Gastroesophageal sphincter (tissue), 4 donors: ENCODE measurements at regions not wholly inside any gene's neighbourhood (a gene's known extent, or its start where the extent isn't known, plus 50 kb on each side); places are given as distances from the start of the nearest gene placed in this dataset.

Source experiments
- ATAC-seq: fragments of 150-250 bp; one replicate; pipeline ENCODE4 v1.9.1; 2016; ENCODE audit warnings: mild to moderate bottlenecking, moderate library complexity
- H3K27ac ChIP-seq, 4 donors: fragments of 200-600 bp; sonication (generic) in 3 of 4; 1 replicate in 3 of 4; 2 replicates in 1 of 4; pipeline ENCODE4 v1.5.1; 2016 to 2019
- H3K27me3 ChIP-seq: fragments of 200-600 bp; sonication (generic); one replicate; pipeline ENCODE4 v1.5.1; 2019
- H3K36me3 ChIP-seq, 2 donors: fragments of 200-600 bp; sonication (generic); one replicate each; pipeline ENCODE4 v1.5.1; 2019; ENCODE audit warnings: control low read depth in 1 of 2
- H3K4me1 ChIP-seq, 3 donors: fragments of 200-600 bp; sonication (generic); 1 replicate in 2 of 3; 2 replicates in 1 of 3; pipeline ENCODE4 v1.5.1; 2016 to 2019; ENCODE audit warnings: control low read depth in 2 of 3
- H3K4me3 ChIP-seq, 2 donors: fragments of 200-600 bp; sonication (generic); one replicate each; pipeline ENCODE4 v1.5.1; 2019; ENCODE audit warnings: mild to moderate bottlenecking in 1 of 2, moderate library complexity in 1 of 2
- H3K9me3 ChIP-seq, 3 donors: fragments of 200-600 bp; sonication (generic); one replicate each; pipeline ENCODE4 v1.5.1; 2017 to 2019; ENCODE audit warnings: control low read depth in 2 of 3
- CTCF ChIP-seq, 4 experiments: fragments of 200-600 bp in 2 of 4; fragments of 450-650 bp in 2 of 4; sonication (generic) in 1 of 4; IDR thresholded peaks; one replicate each; pipeline ENCODE4 v1.5.1; 2017 to 2019; ENCODE audit warnings: antibody characterized with exemption in 4 of 4, mild to moderate bottlenecking in 2 of 4, moderate library complexity in 2 of 4
- EP300 ChIP-seq: sonication (generic); formaldehyde crosslinking; IDR thresholded peaks from one replicate; pipeline ENCODE4 v1.6.1; 2017; ENCODE audit warnings: antibody characterized with exemption, mild to moderate bottlenecking
- POLR2A ChIP-seq, 2 donors: fragments of 450-650 bp; IDR thresholded peaks; one replicate each; pipeline ENCODE4 v1.6.1; 2017; ENCODE audit warnings: antibody characterized with exemption in 2 of 2, mild to moderate bottlenecking in 2 of 2, moderate library complexity in 1 of 2
- POLR2AphosphoS5 ChIP-seq: sonication (generic); formaldehyde crosslinking; IDR thresholded peaks from one replicate; pipeline ENCODE4 v1.6.1; 2017; ENCODE audit warnings: antibody characterized with exemption
- WGBS, 2 donors: methylation state at CpG; one replicate each; pipeline ENCODE4 v1.1.5; 2018; ENCODE audit warnings: low coverage in 1 of 2; 5-methylcytosine and 5-hydroxymethylcytosine counted together

GRCh38 chr7:49702099-49702498, 71.3 kb upstream of the VWC2 start:
- WGBS, 2 donors = 86 to 93% methylated on average over 2 of the region's 2 CpGs
- no peak for TF ChIP-seq POLR2A (IDR thresholded peaks at IDR 0.05)
- no peak for TF ChIP-seq POLR2AphosphoS5
- no peak for TF ChIP-seq EP300
- no peak for TF ChIP-seq CTCF (IDR thresholded peaks at IDR 0.05)
- H3K4me1 ChIP-seq = no peaks in the 10 kb centered on the region
- no peak for ATAC-seq
- H3K9me3 ChIP-seq = no peaks in the 10 kb centered on the region
- no peaks in the 10 kb centered on the region for H3K27me3 ChIP-seq
- H3K4me3 ChIP-seq = no peak overlapping the region
- H3K36me3 ChIP-seq = no peaks in the 10 kb centered on the region
- no peak overlapping the region for H3K27ac ChIP-seq

- Histone ChIP-seq H3K9me3 (no peaks in the 10 kb centered on the region), H3K4me1 (no peaks in the 10 kb centered on the region), H3K36me3 (no peaks in the 10 kb centered on the region), H3K27ac (no peak overlapping the region), H3K4me3 (no peak overlapping the region), H3K27me3 (no peaks in the 10 kb centered on the region)
- 57 to 71% methylated on average over 4 of the region's 4 CpGs for WGBS, 2 donors
- no peak for ATAC-seq
- TF ChIP-seq CTCF (IDR thresholded peaks at IDR 0.05) (no peak), POLR2A (IDR thresholded peaks at IDR 0.05) (no peak), POLR2AphosphoS5 (no peak), EP300 (no peak)
Measured at GRCh38 chr7:49703337-49703736, 70.1 kb upstream of the VWC2 start.

- Histone ChIP-seq H3K36me3 (no peaks in the 10 kb centered on the region), H3K27me3 (no peaks in the 10 kb centered on the region), H3K4me3 (no peak overlapping the region), H3K9me3 (no peaks in the 10 kb centered on the region), H3K4me1 (no peaks in the 10 kb centered on the region), H3K27ac (no peak overlapping the region)
- 78 to 79% methylated on average over 3 of the region's 3 CpGs for WGBS, 2 donors
- no peak for ATAC-seq
- TF ChIP-seq POLR2A (IDR thresholded peaks at IDR 0.05) = no peak
- TF ChIP-seq CTCF (IDR thresholded peaks at IDR 0.05) = no peak
- no peak for TF ChIP-seq EP300
- no peak for TF ChIP-seq POLR2AphosphoS5
Measured at GRCh38 chr7:49703881-49704280, 69.6 kb upstream of the VWC2 start.

- no peak overlapping the region for H3K27ac ChIP-seq
- H3K27me3 ChIP-seq = peaks cover 4% of the 10 kb centered on the region
- no peaks in the 10 kb centered on the region for H3K9me3 ChIP-seq
- 64% methylated on average over 5 of the region's 5 CpGs for WGBS, 2 donors
- no peak overlapping the region for H3K4me3 ChIP-seq
- no peak for ATAC-seq
- H3K36me3 ChIP-seq = no peaks in the 10 kb centered on the region
- TF ChIP-seq EP300 (no peak), CTCF (IDR thresholded peaks at IDR 0.05) (no peak), POLR2AphosphoS5 (no peak)
- H3K4me1 ChIP-seq = no peaks in the 10 kb centered on the region
Measured at GRCh38 chr7:49706106-49706505, 67.3 kb upstream of the VWC2 start.

GRCh38 chr7:49707891-49708290, 65.5 kb upstream of the VWC2 start:
- Histone ChIP-seq H3K27me3 (peaks cover 4% of the 10 kb centered on the region), H3K36me3 (no peaks in the 10 kb centered on the region), H3K4me1 (no peaks in the 10 kb centered on the region), H3K27ac (no peak overlapping the region), H3K9me3 (no peaks in the 10 kb centered on the region), H3K4me3 (no peak overlapping the region)
- no peak for ATAC-seq
- WGBS, 2 donors = 87 to 90% methylated on average over 3 of the region's 3 CpGs
- TF ChIP-seq POLR2A (IDR thresholded peaks at IDR 0.05) = no peak
- TF ChIP-seq POLR2AphosphoS5 = no peak
- no peak for TF ChIP-seq EP300
- TF ChIP-seq CTCF (IDR thresholded peaks at IDR 0.05) = no peak
